ENCODE measurements at regions not wholly inside any gene's neighbourhood (a gene's known extent, or its start where the extent isn't known, plus 50 kb on each side); places are given as distances from the start of the nearest gene placed in this dataset.

GRCh38 chr2:48070415-48070814 is 164.1 kb upstream of the FBXO11 start:
- in situ Hi-C loops (cut with HindIII; ENCODE audit: low sequenced_read_pairs), result no loop called here
- no peak for TF ChIP-seq CTCF (IDR thresholded peaks at IDR 0.05; ENCODE audit: low read depth, low read length, missing control alignments)

GRCh38 chr2:48072583-48072982 is 166.3 kb upstream of the FBXO11 start:
- TF ChIP-seq CTCF (IDR thresholded peaks at IDR 0.05; ENCODE audit: low read depth, low read length, missing control alignments), result no peak
- in situ Hi-C loops (cut with HindIII; ENCODE audit: low sequenced_read_pairs), result no loop called here
- H3K4me3 ChIP-seq (ENCODE audit: low read depth, low read length), result no peak overlapping the region
- DNase-seq (ENCODE audit: low read depth), result no peak

More at GRCh38 chr2:48070415-48070814, 164.1 kb upstream of the FBXO11 start:
- DNase-seq (ENCODE audit: low read depth), result no peak
- H3K4me3 ChIP-seq (ENCODE audit: low read depth, low read length), result no peak overlapping the region

DNA sequence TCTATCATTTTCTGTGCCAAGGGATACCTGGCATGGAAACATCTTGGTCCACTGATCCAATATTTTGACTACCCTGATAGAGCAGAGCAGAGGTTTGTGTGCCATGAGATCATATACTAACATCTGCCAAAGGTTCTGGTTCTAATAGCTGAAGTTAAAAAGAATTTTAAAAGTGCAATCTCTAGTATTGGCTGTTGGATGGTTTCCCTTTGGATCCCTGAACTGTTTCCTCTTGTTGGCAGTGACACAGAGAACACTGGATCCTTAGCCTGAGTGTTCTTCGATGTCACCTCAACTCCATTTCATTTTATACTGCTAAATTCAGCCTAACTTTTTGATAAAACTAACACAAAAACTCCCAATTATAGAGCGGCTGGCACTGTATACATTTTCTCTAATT is 169.3 kb upstream of the FBXO11 start:
- in situ Hi-C loops (cut with HindIII; ENCODE audit: low sequenced_read_pairs), result no loop called here
- H3K4me3 ChIP-seq (ENCODE audit: low read depth, low read length), result no peak overlapping the region
- DNase-seq (ENCODE audit: low read depth), result no peak
- no peak for TF ChIP-seq CTCF (IDR thresholded peaks at IDR 0.05; ENCODE audit: low read depth, low read length, missing control alignments)

GRCh38 chr2:48080534-48081316 is 174.4 kb upstream of the FBXO11 start:
- no peak for DNase-seq (ENCODE audit: low read depth)
- TF ChIP-seq CTCF (IDR thresholded peaks at IDR 0.05; ENCODE audit: low read depth, low read length, missing control alignments), result no peak
- H3K4me3 ChIP-seq (ENCODE audit: low read depth, low read length), result no peak overlapping the region
- in situ Hi-C loops (cut with HindIII; ENCODE audit: low sequenced_read_pairs), result no loop called here

DNA sequence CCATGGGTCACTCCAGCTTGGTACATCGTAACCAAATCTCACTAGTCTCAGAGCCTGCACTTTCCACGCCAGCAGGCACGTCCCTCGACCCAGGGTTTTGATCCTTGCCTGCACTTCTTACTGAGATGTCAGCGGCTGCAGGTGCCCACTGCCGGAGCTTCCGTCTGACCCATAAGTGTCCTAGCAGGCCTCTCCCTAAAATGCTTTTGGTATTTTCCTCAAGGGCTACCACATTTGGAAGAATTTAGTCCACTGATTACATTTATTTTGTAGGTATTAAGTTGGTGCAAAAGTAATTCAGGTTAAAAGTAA is 175.0 kb upstream of the FBXO11 start:
- DNase-seq (ENCODE audit: low read depth), result no peak
- no peak for TF ChIP-seq CTCF (IDR thresholded peaks at IDR 0.05; ENCODE audit: low read depth, low read length, missing control alignments)
- in situ Hi-C loops (cut with HindIII; ENCODE audit: low sequenced_read_pairs), result no loop called here
- H3K4me3 ChIP-seq (ENCODE audit: low read depth, low read length), result no peak overlapping the region

GRCh38 chr2:48085888-48086287 is 179.6 kb upstream of the FBXO11 start:
- H3K4me3 ChIP-seq (ENCODE audit: low read depth, low read length), result no peak overlapping the region
- in situ Hi-C loops (cut with HindIII; ENCODE audit: low sequenced_read_pairs), result no loop called here
- DNase-seq (ENCODE audit: low read depth), result no peak
- TF ChIP-seq CTCF (IDR thresholded peaks at IDR 0.05; ENCODE audit: low read depth, low read length, missing control alignments), result no peak
